CD4-positive, alpha-beta T cell (primary cell): ENCODE measurements at regions not wholly inside any gene's neighbourhood (a gene's known extent, or its start where the extent isn't known, plus 50 kb on each side); places are given as distances from the start of the nearest gene placed in this dataset.

Source experiments
- ATAC-seq: fragments of 200-7000 bp; cut with Tn5 transposase; one replicate; pipeline ENCODE4 v1.10.0; 2022; ENCODE audit warnings: mild to moderate bottlenecking; ENCODE audit not compliant: poor library complexity
- CTCF ChIA-PET: fragments of 350-600 bp; sonication (Branson Sonifier 250); formaldehyde crosslinking; loops from one replicate; lab custom pipeline; 2021; ENCODE audit warnings: antibody characterized with exemption, inconsistent platforms; lab: Charles Lee
- POLR2A ChIA-PET: fragments of 350-600 bp; sonication (Branson Sonifier 250); formaldehyde crosslinking; loops from one replicate; lab custom pipeline; 2021; ENCODE audit warnings: antibody characterized with exemption, inconsistent platforms; lab: Charles Lee
- DNase-seq, 14 experiments: peaks; one replicate each; pipeline ENCODE4 v3.0.0-alpha.2; 2013 to 2020; ENCODE audit warnings: mixed read lengths in 2 of 14
- H3K27ac ChIP-seq, 2 donors: one replicate each; pipeline versions ENCODE4 v1.5.1 to v1.7.0; 2013; ENCODE audit warnings: low read length in 2 of 2, low read depth in 1 of 2, mild to moderate bottlenecking in 1 of 2
- H3K27me3 ChIP-seq, 2 experiments: 1 replicate in 1 of 2; 2 replicates in 1 of 2; pipeline versions ENCODE4 v1.6.1 to v1.7.0; 2013; ENCODE audit warnings: low read length in 2 of 2, control low read depth in 1 of 2, mild to moderate bottlenecking in 1 of 2, moderate library complexity in 1 of 2; ENCODE audit not compliant: insufficient read depth in 2 of 2, control insufficient read depth in 1 of 2
- H3K36me3 ChIP-seq: one replicate; pipeline ENCODE4 v1.6.1; 2013; ENCODE audit warnings: low read length, control low read depth; ENCODE audit not compliant: insufficient read depth
- H3K4me1 ChIP-seq: one replicate; pipeline ENCODE4 v1.6.1; 2013; ENCODE audit warnings: low read length, control low read depth; ENCODE audit not compliant: insufficient read depth
- H3K4me3 ChIP-seq: one replicate; pipeline ENCODE4 v1.5.1; 2013; ENCODE audit warnings: mild to moderate bottlenecking, low read length, moderate library complexity
- H3K9me3 ChIP-seq, 2 experiments: 1 replicate in 1 of 2; 2 replicates in 1 of 2; pipeline versions ENCODE4 v1.6.1 to v1.7.0; 2013; ENCODE audit warnings: low read length in 2 of 2, mild to moderate bottlenecking in 2 of 2, control low read depth in 1 of 2, moderate library complexity in 1 of 2; ENCODE audit not compliant: control insufficient read depth in 1 of 2, insufficient read depth in 1 of 2
- H3K27ac Mint-ChIP-seq: one replicate; pipeline ENCODE4 v1.8.0; 2020; ENCODE audit warnings: mixed read lengths
- H3K27me3 Mint-ChIP-seq: one replicate; pipeline ENCODE4 v1.8.0; 2021; ENCODE audit warnings: mixed read lengths
- H3K36me3 Mint-ChIP-seq: one replicate; pipeline ENCODE4 v1.8.0; 2021; ENCODE audit warnings: low read depth, mixed read lengths
- H3K4me1 Mint-ChIP-seq: one replicate; pipeline ENCODE4 v1.8.0; 2021; ENCODE audit warnings: low read depth, mixed read lengths
- H3K4me3 Mint-ChIP-seq: one replicate; pipeline ENCODE4 v1.8.0; 2020; ENCODE audit warnings: mild to moderate bottlenecking, mixed read lengths
- H3K9me3 Mint-ChIP-seq: one replicate; pipeline ENCODE4 v1.8.0; 2020; ENCODE audit warnings: mixed read lengths
- CTCF ChIP-seq: fragments of 200-600 bp; IDR thresholded peaks from one replicate; pipeline ENCODE4 v1.8.0; 2022; ENCODE audit warnings: antibody characterized with exemption, mild to moderate bottlenecking
- intact Hi-C, 2 experiments: fragments of 100-400 bp; cut with DNase I in 1 of 2; cut with micrococcal nuclease in 1 of 2; formaldehyde crosslinking; loops; one replicate each; pipeline versions ENCODE4 v1.15.1 to v1.9.0; 2023 to 2025; cut with DNase I, micrococcal nuclease

DNA sequence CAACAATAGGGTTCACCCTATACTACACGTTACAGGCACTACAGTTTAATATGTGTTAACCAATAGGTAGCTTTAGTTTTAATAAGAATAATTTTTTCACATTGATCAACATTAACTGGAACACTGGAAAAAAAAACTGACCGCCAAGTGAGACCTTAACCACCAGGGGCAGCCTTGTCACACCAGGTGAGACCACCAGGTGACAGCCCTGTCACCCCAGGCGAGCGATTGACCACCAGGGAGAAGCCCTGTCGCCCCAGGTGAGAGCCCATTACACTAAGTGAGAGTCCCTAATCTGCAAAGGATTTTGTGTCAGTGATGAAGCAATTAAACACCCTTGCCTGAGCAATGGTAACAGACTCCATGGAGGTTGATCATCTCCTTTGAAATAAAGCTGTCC, 75.4 kb upstream of the SYK start:
- Histone ChIP-seq H3K9me3 (peaks cover 0 to 7% of the 10 kb centered on the region in 2 experiments), H3K27ac (no peak overlapping the region), H3K36me3 (no peaks in the 10 kb centered on the region), H3K4me1 (no peaks in the 10 kb centered on the region), H3K27me3 (peaks cover 2 to 14% of the 10 kb centered on the region in 2 experiments), H3K4me3 (no peak overlapping the region)
- intact Hi-C loops: no loop called here
- H3K4me3 Mint-ChIP-seq: no peak overlapping the region
- H3K27me3 Mint-ChIP-seq: no peaks in the 10 kb centered on the region
- no peak overlapping the region for H3K27ac Mint-ChIP-seq
- H3K9me3 Mint-ChIP-seq: no peaks in the 10 kb centered on the region
- no peaks in the 10 kb centered on the region for H3K4me1 Mint-ChIP-seq
- ATAC-seq: no peak
- no peak for TF ChIP-seq CTCF
- DNase-seq: no peak
- H3K36me3 Mint-ChIP-seq: no peaks in the 10 kb centered on the region
- CTCF ChIA-PET: no interaction called here
- POLR2A ChIA-PET: no interaction called here

DNA sequence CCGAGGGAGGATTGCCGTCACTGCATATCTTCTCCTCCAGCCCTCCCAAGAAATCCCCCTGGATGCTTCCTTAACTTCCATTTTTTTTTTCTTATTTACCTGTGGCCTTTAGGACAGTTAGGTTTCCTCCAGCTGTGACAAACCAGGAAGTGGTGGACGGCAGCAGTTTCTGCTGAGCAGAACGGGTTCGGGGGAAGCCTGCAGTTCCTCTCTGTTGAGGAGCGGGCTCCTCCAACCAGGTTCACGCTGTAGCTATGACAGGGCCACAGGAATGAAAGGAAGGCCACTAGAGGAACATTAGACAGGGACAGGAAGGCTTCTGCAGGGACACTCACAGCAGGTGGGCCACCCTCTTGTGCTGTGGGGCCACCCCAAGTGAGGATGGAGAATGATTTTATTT, 76.7 kb upstream of the SYK start:
- Mint-ChIP-seq H3K36me3 (no peaks in the 10 kb centered on the region), H3K4me3 (no peak overlapping the region), H3K4me1 (no peaks in the 10 kb centered on the region), H3K27ac (no peak overlapping the region), H3K9me3 (no peaks in the 10 kb centered on the region), H3K27me3 (peaks cover 1% of the 10 kb centered on the region)
- intact Hi-C loops: no loop called here
- no peaks in the 10 kb centered on the region for H3K36me3 ChIP-seq
- H3K27me3 ChIP-seq: peaks cover 2 to 13% of the 10 kb centered on the region in 2 experiments
- TF ChIP-seq CTCF: no peak
- peaks cover 0 to 7% of the 10 kb centered on the region in 2 experiments for H3K9me3 ChIP-seq
- ATAC-seq (no peak), DNase-seq (no peak)
- H3K4me1 ChIP-seq: no peaks in the 10 kb centered on the region
- POLR2A ChIA-PET: no interaction called here
- CTCF ChIA-PET: no interaction called here
- no peak overlapping the region for H3K4me3 ChIP-seq
- no peak overlapping the region for H3K27ac ChIP-seq

GRCh38 chr9:90724112-90724511, 77.5 kb upstream of the SYK start:
- Histone ChIP-seq H3K4me3 (no peak overlapping the region), H3K9me3 (peaks cover 0 to under 1% of the 10 kb centered on the region in 2 experiments), H3K4me1 (no peaks in the 10 kb centered on the region), H3K27ac (no peak overlapping the region), H3K27me3 (peaks cover 2 to 13% of the 10 kb centered on the region in 2 experiments), H3K36me3 (no peaks in the 10 kb centered on the region)
- no peaks in the 10 kb centered on the region for H3K4me1 Mint-ChIP-seq
- TF ChIP-seq CTCF: no peak
- ATAC-seq (no peak), DNase-seq (no peak)
- no peaks in the 10 kb centered on the region for H3K36me3 Mint-ChIP-seq
- H3K4me3 Mint-ChIP-seq: no peak overlapping the region
- intact Hi-C loops: no loop called here
- no peak overlapping the region for H3K27ac Mint-ChIP-seq
- no peaks in the 10 kb centered on the region for H3K9me3 Mint-ChIP-seq
- ChIA-PET CTCF (no interaction called here), POLR2A (no interaction called here)
- peaks cover 7% of the 10 kb centered on the region for H3K27me3 Mint-ChIP-seq
